Neural progenitor cell (in vitro differentiated cells): ENCODE measurements at regions not wholly inside any gene's neighbourhood (a gene's known extent, or its start where the extent isn't known, plus 50 kb on each side); places are given as distances from the start of the nearest gene placed in this dataset.

Experiments used
- CTCF ChIP-seq: fragments of 200-600 bp; sonication (generic); IDR thresholded peaks from 2 replicates; pipeline ENCODE4 v1.5.1; 2017; ENCODE audit warnings: antibody characterized with exemption, mild to moderate bottlenecking
- EZH2 ChIP-seq: fragments of 200-600 bp; sonication (generic); IDR thresholded peaks from 2 replicates; pipeline ENCODE4 v1.6.1; 2017; ENCODE audit warnings: antibody characterized with exemption, mild to moderate bottlenecking, moderate library complexity
- EZH2phosphoT487 ChIP-seq: fragments of 200-600 bp; sonication (generic); IDR thresholded peaks from 2 replicates; pipeline ENCODE4 v1.6.1; 2017; ENCODE audit warnings: antibody characterized with exemption

GRCh38 chr6:47879015-47879414 lies 97.2 kb downstream of the OPN5 start:
- no peak for TF ChIP-seq CTCF
- no peak for TF ChIP-seq EZH2
- TF ChIP-seq EZH2phosphoT487 = no peak
